ENCODE measurements at regions not wholly inside any gene's neighbourhood (a gene's known extent, or its start where the extent isn't known, plus 50 kb on each side); places are given as distances from the start of the nearest gene placed in this dataset.
A peak's percentile ranks its signal among the peaks of the same experiment; 100 is the strongest.
"Not testable (repeated sequence)": the region's sequence is repeated elsewhere in the genome, so short reads cannot be mapped to it uniquely, and the experiment has no call there.

DNA sequence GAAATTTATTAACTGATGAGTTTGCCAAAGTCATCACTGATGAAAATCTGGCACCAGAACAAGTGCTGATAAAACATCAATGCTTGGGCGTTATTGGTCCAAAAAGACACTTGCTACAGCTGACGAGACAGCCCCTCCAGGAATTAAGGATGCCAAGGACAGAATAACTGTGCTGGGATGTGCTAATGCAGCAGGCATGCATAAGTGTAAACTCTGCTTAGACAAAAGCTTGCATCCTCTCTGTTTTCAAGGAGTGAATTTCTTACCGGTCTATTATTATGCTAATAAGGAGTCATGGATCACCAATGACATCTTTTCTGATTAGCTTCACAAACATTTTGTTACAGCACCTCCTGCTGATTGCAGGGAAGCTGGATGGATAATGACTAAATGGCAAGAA, 402.0 kb downstream of the LTN1 start:
- DNase-seq (ENCODE audit: low read depth) = no peak

DNA sequence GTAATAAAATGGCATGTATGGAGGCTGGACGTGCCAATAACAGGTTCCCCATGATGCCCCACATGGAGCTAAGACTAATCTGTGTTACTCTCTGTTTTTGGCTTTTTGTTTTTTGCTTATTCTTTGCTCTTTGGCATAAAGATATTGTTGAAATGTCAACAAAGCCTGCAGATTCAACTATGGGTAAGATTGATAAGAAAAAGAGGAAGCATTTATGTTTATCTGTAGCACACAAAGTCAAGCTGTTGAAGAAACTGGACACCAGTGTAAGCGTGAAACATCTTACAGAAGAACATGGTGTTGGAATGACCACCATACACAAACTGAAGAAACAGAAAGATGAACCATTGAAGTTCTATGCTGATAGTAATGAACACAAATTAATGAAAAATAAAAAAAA, 402.7 kb downstream of the LTN1 start:
- DNase-seq (ENCODE audit: low read depth) = no peak

DNA sequence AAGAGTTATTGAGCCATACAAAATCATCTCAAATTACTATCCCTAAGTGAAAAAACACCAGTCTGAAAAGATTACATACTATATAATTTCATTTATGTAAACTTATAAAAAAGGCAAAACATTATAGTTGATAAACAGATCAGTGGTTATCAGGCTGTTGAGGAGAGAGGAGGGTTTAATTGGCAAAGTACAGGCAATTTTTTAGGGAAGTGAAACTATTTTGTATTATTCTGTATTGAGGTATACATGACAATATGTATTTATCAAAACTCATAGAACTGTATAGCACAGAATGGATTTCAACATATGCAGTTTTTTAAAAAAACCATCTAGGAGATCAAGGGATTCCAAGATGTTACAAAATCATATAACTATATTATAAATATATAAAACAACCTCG, 403.7 kb downstream of the LTN1 start:
- no peak for DNase-seq (ENCODE audit: low read depth)

DNA sequence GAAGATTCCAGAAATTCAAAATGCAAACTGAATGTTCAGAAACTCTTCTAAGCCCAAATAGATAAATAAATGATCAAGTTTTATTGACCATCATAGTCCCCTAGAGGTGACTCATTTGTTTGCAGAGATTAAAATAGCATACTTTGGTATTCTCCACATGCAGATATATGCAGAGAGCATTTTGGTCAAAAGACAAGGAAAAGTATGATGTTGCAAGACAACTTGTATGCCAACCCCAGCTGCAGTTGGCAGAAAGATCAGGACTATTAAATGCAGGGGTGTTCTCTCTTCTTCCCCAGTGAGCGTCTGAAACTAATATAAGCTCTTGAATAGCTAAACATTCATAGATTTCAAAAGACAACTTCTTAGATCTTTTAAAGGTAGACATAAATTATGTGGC, 404.9 kb downstream of the LTN1 start:
- DNase-seq (ENCODE audit: low read depth) = no peak

DNA sequence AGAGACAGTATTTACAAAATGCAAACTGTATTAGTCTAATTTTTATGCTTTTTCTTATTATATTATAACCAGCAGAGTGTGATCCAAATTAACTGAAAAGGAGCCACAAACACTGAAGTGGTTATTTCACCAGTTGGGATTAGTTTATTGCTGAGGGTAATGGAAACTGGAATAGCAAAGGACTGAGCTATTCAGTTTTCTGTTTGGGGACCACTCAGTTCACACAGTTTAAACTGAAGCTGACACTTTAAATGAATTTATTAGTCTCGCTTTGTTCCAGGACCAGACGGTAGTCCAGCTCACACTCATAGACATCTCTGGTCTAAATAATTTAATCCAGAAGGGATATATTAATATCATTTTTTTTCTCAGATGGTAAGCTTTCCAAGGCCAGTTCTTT, 410.7 kb downstream of the LTN1 start:
- no peak for DNase-seq (ENCODE audit: low read depth)

DNA sequence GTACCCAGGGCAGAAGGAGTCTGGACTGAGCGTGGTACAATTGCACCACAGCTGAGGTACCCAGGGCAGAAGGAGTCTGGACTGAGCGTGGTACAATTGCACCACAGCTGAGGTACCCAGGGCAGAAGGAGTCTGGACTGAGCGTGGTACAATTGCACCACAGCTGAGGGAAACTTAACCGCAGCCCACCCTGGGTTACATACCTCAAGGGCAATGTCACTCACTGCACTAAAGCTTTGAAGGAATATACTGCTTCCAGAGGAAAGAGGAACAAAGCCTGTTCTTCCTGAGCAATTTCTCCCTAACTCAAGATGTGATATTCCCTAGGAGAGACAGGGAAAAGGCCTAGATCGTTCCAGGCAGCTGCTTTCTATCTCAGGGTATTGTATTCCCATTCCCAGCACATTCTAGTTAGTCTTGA, 411.4 kb downstream of the LTN1 start:
- not testable (repeated sequence) for DNase-seq (ENCODE audit: low read depth)

DNA sequence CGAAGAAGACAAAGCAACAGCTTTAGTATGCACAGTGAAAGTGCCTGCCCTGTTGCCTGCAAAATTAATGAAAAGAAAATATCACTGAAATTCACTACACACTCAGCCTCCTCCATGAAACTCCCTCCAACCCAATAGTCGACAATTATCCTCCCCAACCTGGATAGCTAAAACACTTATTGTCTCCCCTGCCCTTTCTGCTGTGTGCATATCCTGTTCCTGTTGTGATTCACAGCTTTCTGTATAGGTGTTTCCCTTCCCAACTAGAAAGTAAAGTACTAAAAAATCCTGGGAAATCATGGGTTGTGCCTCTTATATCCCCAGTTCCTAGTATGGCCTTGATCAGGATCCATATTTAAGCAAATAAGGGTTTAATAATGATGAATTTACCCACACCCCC, 412.1 kb downstream of the LTN1 start:
- DNase-seq (ENCODE audit: low read depth) = no peak

DNA sequence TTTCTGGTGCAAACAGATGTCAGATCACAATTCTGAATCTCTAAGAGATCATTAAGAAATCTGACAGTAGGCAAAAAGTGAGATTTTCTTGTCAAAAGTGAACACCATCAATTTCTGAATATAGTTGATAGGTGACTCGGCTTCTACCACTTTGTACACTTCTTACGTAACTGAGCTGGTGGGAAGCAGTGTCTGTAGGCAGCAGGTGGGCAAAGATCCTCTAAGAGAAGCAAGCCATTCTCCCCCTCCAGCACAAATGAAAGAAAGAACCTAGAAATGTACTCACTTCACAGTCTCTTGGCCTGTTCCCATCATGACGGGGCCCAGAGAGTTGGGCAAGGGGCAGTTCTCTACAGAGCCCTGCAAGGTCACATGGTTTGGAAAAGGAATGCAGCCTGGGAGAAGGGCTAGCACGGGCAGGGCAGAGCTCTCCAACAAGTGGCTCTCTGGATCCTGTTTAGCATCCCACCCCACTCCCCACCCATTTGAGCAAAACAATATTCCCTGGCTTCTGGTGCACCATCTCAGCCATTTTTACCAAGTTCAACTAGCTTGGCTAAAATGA, 412.6 kb downstream of the LTN1 start:
- no peak for DNase-seq (ENCODE audit: low read depth)

DNA sequence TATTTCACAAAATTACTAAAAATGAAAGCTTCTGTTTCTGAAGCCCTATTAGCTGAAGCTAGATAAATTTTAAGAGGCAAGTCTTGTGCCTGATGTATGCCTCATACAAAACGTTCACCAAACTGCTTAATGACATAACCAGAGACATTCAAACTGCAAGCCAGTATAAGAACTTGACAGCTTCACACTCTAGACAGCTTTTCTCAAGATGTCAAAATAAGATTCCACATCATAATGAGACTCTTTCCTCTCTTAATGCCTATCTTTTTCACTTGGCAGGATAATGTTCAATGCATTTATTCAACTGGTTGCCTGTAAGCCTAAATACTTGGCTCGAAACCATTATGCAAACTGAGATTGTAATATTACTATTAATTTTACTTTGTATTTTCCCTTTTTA, 424.0 kb downstream of the LTN1 start:
- DNase-seq (ENCODE audit: low read depth) = no peak

DNA sequence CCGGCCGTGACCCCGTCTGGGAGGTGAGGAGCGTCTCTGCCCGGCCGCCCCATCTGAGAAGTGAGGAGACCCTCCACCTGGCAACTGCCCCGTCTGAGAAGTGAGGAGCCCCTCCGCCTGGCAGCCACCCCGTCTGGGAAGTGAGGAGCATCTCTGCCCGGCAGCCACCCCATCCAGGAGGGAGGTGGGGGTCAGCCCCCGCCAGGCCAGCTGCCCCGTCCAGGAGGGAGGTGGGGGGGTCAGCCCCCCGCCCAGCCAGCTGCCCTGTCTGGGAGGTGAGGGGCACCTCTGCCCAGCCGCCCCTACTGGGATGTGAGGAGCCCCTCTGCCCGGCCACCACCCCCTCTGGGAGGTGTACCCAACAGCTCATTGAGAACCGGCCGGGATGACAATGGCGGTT, 428.7 kb downstream of the LTN1 start:
- DNase-seq (ENCODE audit: low read depth) = not testable (repeated sequence)

DNA sequence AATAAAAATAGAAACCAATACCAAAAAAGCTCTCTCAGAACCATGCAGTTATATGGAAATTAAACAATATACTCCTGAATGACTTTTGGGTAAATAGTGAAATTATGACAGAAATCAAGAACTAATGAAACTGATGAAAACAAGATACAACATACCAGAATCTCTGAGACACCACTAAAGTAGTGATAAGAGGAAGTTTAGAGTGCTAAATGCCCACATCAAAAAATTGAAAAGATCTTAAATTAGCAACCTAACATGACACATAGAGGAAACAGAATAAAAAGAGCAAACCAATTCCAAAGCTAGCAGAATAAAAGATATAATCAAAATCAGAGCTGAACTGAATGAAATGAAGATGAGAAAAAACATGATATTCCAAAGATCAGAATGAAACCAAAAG, 430.9 kb downstream of the LTN1 start:
- DNase-seq (ENCODE audit: low read depth) = no peak

DNA sequence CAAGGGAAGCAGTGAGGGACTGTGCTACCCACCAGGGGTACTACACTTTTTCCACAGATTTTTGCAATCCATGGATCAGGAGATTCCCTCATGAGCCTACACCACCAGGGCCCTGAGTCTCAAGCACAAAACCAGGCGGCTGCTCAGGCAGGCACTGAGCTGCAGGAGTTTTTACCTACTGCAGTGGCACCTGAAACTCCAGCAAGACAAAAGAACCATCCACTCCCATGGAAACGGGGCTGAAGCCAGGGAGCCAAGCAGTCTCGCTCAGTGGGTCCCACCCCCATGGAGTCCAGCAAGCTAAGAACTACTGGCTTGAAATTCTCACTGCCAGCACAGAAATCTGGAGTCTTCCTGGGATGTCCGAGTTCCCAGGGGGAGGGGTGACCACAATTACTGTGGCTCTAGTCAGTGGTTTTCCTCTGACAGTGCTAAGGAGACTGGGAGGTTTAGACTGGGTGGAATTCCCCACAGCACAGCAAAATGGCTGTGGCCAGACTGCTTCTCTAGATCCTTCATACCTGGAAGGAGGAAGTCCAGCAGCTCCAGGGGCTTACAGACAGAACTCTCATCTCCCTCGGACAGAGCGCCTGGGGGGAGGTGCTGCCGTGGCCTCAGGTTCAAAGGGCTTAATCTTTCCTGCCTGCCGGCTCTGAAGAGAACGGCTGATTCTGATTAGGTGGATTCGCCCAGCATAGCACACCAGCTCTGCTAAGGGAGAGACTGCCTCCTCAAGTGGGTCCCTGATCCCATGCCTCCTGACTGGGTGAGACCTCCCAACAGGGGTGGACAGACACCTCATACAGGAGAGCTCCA, 437.8 kb downstream of the LTN1 start:
- peak; percentile 43 for DNase-seq (ENCODE audit: low read depth)

DNA sequence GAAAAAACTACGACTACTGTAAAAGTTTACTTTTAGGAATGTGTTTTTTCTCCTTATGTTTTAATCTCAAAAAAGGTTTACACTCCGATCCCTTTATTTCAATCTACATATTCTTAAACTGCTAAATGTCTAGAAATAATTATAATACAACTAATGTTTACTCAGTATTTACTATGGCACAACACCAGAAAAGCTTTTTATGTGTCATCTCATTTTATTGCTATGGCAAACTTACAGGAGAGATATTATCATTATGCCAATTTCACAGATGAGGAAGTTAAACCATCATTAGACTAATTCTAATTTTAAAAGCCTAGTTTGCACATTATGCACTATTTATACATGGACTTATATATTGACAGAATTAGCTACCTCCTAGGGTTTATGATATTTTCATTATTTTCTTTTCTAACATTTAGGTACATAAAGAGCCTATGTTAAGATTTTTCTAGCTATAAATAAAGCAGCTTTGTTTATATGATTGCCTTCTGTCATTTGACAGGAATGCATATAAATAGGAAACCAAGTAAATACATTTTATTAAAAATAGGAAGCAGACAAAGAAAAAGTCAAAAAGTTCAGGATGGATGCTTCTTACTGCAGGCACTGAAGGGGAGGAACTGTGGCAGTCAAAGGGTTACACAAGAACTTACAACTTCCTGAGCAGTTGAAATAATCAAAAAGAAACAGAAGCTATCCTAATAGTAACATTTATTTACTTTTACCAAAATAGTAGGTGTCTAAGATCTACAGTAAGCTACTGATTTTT, 442.4 kb downstream of the LTN1 start:
- no peak for DNase-seq (ENCODE audit: low read depth)

DNA sequence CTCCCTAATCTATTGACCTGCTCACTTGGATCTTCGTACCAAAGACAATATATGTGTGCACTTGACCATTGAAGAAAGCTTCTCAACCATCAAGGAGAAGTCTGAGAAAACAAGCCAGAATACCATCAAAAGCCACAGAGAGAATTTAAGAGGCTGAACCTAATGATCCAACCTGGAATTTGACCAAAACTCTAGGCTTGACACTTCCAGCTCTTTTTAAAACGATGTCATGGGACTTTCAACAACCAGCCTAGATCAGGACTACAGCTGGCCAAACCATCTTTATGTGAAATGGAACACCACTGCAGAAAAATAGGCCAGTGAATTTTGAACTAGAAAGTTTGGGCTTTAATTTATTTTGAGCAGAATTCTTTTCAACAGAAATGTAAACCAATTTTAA, 444.4 kb downstream of the LTN1 start:
- no peak for DNase-seq (ENCODE audit: low read depth)

DNA sequence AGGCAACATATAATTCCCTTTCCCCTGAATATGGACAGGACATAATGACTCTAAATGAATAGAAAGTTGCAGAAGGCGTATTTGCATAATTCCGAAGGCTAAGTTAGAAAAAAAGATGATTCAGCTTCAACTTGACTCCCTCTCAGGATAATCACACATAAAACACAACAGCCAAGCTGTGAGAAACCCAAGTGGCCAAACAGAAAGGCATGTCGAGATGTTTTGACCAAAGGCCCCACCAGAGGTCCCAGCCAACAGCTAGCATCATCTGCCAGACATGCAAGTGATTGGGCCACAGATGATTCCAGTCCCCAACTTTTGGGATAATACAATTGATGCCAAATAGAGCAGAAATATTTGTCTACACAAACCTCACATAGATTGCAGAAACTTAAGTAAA, 444.9 kb downstream of the LTN1 start:
- no peak for DNase-seq (ENCODE audit: low read depth)

DNA sequence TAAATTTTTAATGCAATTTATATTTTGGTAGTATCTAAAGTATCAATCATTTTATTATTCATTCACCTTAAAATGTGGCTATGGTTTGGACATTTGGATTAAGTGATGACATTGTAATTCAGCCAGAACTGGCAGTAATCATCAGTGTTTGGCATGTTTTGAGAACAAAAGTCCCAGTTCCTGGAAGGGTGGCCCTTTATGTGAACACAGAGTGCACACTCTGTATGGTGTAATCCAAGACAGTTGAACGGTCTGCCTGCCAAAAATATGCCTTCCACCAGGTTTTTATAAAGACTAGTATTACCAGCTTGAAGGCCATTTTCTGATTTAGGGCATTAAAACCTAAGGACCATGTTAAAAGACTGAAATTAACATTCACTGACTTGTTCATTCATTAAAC, 448.7 kb downstream of the LTN1 start:
- no peak for DNase-seq (ENCODE audit: low read depth)

DNA sequence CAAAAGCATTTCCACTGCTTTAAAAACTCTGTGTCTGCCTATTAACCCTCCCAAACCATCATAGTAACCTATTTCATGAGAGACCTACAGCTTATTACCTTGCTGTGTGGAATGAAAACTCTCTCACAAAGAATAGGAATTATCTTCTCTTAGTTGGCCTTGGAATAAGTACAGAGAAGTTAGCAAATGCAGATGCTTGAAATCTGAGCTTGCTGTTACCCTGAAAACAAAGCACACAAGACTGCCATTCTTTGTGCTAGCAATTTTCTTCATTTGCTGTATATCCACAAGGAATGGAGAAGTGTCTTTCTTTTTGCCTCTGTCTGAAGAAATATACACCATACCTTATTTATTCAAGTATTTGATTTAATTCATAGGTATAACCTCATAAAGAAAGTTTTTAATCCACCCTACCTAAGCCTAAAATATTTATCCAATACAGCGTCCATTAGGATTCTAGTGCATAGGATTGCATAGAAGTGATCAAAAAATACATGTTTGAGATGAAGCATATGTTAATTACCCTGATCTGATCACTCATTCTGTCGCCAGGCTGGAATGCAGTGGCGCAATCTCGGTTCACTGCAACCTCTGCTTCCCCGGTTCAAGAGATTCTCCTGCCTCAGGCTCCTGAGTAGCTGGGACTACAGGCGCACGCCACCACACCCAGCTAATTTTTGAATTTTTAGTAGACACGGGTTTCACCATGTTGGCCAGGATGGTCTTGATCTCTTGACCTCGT, 451.1 kb downstream of the LTN1 start:
- no peak for DNase-seq (ENCODE audit: low read depth)

DNA sequence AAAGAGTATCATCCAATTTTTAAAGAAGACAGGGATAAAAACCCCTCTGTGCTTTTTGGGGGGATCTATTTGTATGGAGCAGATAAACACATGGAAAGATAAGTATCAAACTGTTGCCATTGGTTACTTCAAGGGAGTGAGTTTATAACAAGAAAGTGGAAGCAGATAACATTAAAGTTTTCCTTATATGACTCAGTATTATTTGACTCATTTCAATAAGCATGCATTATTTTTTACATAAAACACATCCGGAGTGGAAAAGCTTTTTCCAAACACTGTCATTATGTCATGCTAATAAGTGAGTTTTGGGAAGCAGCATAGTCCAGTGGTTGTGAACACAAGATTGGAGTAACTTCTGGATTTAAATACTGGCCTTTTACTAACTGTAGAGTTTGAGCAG, 452.2 kb downstream of the LTN1 start:
- DNase-seq (ENCODE audit: low read depth) = no peak

DNA sequence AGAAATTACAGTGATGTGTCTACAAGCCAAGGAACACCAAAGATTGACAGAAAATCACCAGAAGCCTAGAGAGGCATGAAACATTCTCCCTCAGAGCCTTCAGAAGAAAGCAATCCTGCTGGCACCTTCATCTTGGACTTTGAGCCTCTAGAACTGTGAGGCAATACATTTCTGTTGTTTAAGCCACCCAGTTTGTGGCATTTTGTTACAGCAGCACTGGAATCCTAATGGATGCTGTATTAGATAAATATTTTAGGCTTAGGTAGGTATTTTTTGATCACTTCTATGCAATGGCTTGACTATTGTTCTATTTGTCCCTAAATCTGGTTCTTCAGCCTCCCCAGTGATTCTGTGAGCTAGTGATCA, 453.1 kb downstream of the LTN1 start:
- no peak for DNase-seq (ENCODE audit: low read depth)

DNA sequence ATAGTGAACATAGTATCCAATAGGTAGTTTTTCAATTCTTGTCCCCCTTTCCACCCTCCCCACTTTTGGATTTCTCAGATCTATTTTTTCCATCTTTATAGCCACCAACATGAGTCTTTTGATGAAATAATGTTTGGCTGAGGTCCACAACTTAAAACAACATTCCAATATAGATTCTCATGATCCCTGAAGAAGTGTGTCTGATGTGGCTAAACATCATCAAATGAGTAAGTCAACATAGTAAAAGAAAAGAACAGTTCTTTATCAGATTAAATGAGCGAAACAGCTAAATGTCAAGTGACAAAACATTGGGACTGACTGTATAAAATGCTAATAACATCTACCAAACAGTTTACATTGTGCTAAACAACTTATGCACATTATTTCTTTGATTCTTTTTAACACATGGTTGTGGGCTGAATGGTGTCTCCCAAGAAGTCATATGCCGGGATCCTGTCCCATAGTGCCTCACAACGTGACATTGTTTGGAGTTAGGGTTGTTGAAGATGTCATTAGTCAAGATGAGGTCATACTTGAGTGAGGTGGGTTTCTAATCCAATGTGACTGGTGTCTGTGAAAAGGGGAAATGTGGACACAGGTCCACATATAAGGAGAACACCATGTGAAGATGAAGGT, 453.6 kb downstream of the LTN1 start:
- no peak for DNase-seq (ENCODE audit: low read depth)

DNA sequence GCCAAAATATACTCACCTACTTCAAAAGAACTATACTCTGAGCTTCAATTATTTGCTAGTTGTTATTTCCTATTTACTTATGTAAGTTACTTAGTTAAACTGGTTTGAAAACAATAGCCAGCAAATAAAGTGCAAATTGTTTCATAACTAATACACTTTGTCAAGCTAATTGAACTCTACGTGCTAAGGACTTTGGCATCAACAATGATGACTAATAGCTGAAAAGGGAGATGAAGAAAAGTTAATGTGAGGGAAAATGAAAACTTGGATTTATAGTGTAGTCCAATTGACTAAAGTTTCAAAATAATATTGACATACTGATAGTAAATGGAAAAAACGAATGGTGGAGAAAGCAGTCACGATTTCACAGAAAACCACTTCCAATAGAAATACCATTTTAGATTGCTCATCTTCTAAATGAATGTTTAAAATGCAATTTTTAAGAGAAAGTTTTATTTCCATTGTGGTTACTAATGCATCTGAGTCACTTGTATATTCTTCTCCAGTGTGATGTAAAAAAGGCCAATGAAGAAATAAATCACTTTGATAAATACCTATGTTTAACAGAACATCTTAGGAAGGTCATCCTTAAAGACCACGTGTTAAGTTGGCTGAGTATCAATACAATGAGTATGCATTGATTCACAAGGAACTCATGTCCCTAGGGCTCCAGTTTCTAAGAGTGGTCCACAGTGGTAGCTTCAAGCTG, 455.2 kb downstream of the LTN1 start:
- peak; percentile 18 for DNase-seq (ENCODE audit: low read depth)

All from renal cortical epithelial cell (primary cell).